ENCODE measurements at regions not wholly inside any gene's neighbourhood (a gene's known extent, or its start where the extent isn't known, plus 50 kb on each side); places are given as distances from the start of the nearest gene placed in this dataset.

GRCh38 chr20:12597551-12597950 lies 411.2 kb upstream of the SPTLC3 start:
- DNase-seq = no peak

- DNase-seq = peak; percentile 23
Measured at GRCh38 chr20:12598894-12599293, 409.9 kb upstream of the SPTLC3 start.

GRCh38 chr20:12599494-12599893 lies 409.3 kb upstream of the SPTLC3 start:
- DNase-seq = no peak

GRCh38 chr20:12605751-12606150 lies 403.0 kb upstream of the SPTLC3 start:
- DNase-seq = peak; percentile 21

- no peak for DNase-seq
Measured at GRCh38 chr20:12610871-12611270, 397.9 kb upstream of the SPTLC3 start.

GRCh38 chr20:12614764-12615163 lies 394.0 kb upstream of the SPTLC3 start:
- DNase-seq = no peak

GRCh38 chr20:12617076-12617475 lies 391.7 kb upstream of the SPTLC3 start:
- DNase-seq = no peak

GRCh38 chr20:12623870-12624269 lies 384.9 kb upstream of the SPTLC3 start:
- DNase-seq = no peak

GRCh38 chr20:12627485-12627884 lies 381.3 kb upstream of the SPTLC3 start:
- no peak for DNase-seq

GRCh38 chr20:12638633-12639312 lies 370.0 kb upstream of the SPTLC3 start:
- DNase-seq = no peak

- no peak for DNase-seq
Measured at GRCh38 chr20:12640251-12640650, 368.5 kb upstream of the SPTLC3 start.

GRCh38 chr20:12641619-12642018 lies 367.2 kb upstream of the SPTLC3 start:
- no peak for DNase-seq

GRCh38 chr20:12644461-12644860 lies 364.3 kb upstream of the SPTLC3 start:
- no peak for DNase-seq

GRCh38 chr20:12649234-12649633 lies 359.5 kb upstream of the SPTLC3 start:
- no peak for DNase-seq

- DNase-seq = no peak
Measured at GRCh38 chr20:12653642-12654041, 355.1 kb upstream of the SPTLC3 start.

- no peak for DNase-seq
Measured at GRCh38 chr20:12659942-12660341, 348.8 kb upstream of the SPTLC3 start.

GRCh38 chr20:12660918-12661317 lies 347.9 kb upstream of the SPTLC3 start:
- no peak for DNase-seq

- no peak for DNase-seq
Measured at GRCh38 chr20:12670301-12670700, 338.5 kb upstream of the SPTLC3 start.

- no peak for DNase-seq
Measured at GRCh38 chr20:12673352-12673751, 335.4 kb upstream of the SPTLC3 start.

GRCh38 chr20:12677925-12678324 lies 330.8 kb upstream of the SPTLC3 start:
- DNase-seq = no peak

GRCh38 chr20:12679447-12679846 lies 329.3 kb upstream of the SPTLC3 start:
- DNase-seq = no peak

- no peak for DNase-seq
Measured at GRCh38 chr20:12682613-12683012, 326.2 kb upstream of the SPTLC3 start.

- no peak for DNase-seq
Measured at GRCh38 chr20:12687476-12687875, 321.3 kb upstream of the SPTLC3 start.

GRCh38 chr20:12695937-12696336 lies 312.8 kb upstream of the SPTLC3 start:
- DNase-seq = no peak

- no peak for DNase-seq
Measured at GRCh38 chr20:12698817-12699216, 310.0 kb upstream of the SPTLC3 start.

Data from NCI-H1105 (cell line).